Activated T-cell treated with anti-CD3 and anti-CD28 coated beads for 48 hours (primary cell): ENCODE measurements at regions not wholly inside any gene's neighbourhood (a gene's known extent, or its start where the extent isn't known, plus 50 kb on each side); places are given as distances from the start of the nearest gene placed in this dataset.
"Not testable (repeated sequence)": the region's sequence is repeated elsewhere in the genome, so short reads cannot be mapped to it uniquely, and the experiment has no call there.

Experiments
- DNase-seq: peaks from one replicate; pipeline ENCODE4 v3.0.0-alpha.2; 2020; ENCODE audit warnings: low read depth

DNA sequence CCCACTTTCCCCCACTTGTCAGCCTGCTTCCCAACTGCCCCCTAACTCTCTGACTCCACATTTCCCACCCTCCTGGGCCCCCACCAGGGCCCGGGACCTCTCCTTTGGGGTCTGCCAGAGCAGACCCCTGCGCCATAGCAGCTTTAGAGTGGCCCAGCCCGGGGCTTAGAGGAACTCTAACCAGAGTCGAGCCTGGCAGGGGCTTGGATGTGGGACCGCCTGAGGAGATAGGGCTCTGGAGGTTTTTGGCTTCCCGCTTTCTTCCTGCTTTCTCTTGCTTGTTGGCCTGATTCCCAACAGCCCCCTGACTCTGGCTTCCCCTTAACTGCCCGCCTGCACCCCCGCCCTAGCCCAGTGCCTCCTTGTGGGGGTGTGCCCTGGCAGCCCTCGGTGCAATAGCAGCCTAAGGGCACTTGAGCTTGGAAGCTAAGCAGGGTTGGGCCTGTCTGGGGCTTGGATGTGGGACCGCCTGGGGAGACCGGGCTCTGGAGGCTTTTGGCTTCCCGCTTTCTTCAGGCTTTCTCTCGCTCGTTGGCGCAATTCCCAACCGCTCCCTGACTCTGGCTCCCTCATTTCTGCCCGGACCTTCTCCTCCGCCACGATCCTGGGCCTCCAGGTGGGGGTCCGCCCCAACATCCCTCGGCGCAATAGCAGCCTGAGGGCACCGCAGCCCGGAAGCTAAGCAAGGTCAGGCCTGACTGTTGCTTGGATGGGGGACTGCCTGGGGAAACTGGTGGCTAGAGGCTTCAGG, 2292.0 kb downstream of the TP53TG3F start:
- DNase-seq: no peak

DNA sequence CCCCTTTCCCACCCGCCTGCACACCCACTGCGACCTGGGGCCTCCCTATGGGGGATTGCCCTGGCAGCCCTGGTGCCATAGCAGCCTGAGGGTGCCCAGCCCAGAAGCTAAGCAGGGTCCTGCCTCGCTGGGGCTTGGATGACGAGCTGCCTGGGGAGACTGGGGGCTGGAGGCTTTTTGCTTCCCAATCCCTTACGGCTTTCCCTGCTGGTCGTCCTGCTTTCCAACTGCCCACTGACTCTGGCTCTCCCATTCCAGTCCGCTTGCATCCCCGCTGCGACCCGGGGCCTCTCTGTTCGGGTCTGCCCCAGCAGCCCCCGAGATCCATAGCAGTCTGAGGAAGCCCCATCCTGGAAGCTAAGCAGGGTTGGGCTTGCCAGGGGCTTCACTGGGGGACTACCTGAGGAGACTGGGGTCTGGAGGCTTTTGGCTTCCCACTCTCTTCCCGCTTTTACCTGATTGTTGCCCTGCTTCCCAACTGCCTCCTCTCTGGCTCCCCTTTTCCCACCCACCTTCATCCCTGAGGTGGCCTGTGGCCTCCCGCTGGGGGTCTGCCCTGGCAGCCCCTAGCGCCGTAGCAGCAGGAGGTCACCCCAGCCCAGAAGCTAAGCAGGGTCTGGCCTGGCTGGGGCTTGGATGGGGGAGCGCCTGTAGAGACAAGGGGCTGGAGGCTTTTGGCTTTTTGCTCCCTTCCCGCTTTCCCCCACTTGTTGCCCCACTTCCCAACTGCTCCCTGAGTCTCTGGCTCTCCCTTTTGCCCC, 2292.8 kb downstream of the TP53TG3F start:
- DNase-seq: no peak

DNA sequence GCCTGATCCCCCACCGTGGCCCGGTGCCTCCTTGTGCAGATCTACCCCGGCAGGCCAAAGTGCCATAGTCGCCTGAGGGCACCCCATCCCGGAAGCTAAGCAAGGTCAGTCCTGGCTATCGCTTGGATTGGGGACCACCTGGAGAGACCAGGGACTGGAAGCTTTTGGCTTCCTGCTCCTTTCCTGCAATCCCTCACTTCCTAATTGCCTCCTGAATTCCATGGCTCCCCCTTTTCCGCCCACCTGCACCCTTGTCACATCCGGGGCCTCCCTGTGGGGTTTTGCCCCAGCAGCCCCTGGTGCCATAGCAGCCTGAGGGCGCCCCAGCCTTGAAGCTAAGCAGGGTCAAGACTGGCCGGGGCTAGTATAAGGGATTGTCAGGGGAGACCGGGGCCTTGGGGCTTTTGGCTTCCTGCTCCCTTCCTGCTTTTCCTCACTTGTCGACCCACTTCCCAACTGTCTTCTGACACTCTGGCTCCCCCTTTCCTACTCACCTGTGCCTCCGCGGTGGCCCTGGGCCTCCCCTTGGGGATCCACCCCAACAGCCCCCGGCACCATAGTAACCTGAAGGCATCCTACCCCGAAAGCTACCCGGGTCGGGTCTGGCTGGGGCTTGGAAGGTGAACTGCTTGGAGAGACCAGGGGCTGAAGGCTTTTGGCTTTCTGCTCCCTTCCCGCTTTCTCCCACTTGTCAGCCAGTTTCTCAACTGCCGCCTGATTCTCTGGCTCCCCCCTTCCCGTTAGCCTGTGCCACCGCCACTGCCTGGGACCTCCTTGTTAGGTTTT, 2293.6 kb downstream of the TP53TG3F start:
- DNase-seq: no peak

DNA sequence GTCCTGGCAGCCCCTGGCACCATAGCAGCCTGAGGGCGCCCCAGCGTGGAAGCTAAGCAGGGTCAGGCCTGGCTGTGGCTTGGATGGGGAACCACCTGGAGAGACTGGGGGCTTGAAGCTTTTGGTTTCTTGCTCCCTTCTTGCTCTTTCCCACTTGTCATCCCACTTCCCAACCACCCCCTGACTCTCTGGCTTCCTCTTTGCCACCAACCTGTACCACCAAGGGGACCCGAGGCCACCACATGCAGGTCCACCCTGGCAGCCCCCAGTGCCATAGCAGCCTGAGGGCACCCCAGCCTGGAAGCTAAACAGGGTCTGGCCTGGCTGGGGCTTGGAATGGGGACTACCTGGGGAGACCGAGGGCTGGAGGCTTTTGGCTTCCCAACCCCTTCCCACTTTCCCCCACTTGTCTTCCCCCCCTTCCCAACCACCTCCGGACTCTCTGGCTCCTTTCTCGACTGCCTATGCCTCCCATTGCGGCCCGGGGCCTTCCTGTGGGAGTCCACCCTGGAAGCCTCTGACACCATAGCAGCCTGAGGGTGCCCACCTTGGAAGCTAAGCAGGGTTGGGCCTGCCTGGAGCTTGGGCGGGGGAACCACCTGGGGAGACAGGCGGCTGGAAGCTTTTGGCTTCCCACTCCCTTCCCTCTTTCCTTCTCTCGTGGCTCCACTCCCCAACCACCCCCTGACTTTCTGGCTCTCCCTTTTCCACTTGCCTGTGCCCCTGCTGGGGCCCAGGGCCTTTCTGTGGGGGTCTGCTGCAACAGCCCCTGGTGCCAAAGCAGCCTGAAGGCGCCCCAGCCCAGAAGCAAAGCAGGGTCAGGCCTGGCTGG, 2294.4 kb downstream of the TP53TG3F start:
- DNase-seq: no peak

DNA sequence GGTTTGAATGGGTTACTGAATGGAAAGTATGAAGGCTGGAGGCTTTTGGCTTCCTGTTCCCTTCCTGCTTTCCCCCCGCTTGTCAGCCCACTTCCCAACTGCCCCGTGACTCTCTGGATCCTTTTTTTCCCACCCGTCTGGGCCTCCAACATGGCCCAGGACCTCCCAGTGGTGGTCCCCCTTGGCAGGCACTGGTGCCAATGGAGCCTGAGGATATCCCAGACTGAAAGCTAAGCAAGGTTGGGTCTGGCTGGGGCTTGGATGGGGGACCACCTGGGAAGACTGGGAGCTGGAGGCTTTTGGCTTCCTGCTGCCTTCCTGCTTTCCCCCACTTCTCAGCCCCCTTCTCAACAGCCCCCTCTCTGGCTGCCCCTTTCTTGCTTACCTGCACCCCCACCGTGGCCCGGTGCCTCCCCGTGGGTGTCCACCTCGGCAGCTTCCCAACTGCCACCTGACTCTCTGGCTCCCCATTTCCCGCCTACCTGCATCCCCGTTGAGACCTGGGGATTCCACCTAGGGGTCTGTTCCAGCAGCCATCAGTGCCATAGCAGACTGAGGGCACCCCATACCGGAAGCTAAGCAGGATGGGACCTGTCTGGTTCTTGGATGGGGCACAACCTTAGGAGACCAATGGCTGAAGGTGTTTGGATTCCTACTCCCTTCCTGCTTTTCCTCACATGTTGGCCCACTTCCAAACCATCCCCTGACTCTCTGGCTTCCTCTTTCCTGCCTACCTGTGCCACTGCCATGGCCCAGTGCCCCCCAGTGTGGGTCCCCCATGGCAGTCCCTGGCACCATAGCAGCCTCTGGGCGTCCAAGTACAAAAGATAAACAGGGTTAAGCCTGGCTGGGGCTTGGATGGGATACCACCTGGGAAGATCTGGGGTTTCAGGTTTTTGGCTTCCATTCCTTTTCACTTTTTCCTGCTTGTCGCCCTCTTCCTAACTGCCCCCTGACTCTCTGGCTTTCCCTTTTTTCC, 2295.3 kb downstream of the TP53TG3F start:
- DNase-seq: no peak

DNA sequence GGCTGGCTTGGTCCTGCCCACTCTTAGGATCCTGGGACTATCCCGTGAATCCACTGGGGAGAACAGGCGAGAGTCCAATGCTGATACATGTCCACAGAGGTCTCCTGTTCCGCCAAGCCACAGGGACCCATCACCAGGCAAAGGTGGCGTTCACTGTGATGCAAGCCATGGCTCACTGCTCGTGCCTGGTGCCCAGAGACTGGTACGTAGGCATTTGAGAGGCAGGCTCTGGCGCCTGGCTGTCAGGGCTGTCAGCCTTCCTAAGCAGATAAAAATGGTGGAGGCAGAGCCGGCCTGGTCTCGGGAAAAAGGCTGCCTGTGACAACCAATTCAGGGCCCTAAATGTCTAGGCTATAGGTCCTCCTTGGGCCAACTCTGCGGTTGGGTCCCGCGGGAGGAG, 2329.0 kb downstream of the TP53TG3F start:
- DNase-seq: no peak

DNA sequence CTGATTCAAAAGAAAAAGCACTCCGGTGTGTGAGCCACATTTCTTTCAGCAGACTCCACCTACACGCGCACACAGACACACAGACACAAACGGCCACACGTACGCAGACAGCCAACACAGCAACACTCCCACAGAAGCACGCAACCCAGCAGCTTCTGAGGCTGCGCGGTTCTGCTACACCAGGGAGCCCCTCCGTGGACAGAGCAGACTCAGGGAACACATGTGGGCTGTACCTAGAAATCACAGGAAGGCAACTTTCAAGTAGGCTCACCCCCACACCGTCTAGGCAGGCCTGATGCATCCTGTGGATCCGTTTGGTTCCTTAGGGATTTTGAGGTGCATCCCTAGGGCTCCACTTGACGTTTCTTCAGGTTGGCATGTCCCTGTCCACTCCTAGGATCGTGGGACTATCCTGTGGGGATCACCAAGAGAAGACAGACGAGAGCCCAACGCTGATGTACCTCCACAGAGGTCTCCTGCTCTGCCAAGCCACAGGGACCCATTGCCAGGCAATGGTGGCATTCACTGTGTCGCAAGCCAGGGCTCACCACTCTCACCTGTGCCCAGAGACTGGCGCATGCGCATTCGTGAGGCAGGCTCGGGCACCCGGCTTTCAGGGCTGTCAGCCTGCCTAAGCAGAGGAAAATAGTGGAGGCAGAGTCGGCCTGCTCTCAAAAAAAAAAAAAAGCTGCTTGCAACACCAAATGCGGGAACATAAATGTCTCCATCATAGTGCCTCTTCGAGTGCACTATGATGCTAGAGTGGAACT, 2333.3 kb downstream of the TP53TG3F start:
- DNase-seq: no peak

DNA sequence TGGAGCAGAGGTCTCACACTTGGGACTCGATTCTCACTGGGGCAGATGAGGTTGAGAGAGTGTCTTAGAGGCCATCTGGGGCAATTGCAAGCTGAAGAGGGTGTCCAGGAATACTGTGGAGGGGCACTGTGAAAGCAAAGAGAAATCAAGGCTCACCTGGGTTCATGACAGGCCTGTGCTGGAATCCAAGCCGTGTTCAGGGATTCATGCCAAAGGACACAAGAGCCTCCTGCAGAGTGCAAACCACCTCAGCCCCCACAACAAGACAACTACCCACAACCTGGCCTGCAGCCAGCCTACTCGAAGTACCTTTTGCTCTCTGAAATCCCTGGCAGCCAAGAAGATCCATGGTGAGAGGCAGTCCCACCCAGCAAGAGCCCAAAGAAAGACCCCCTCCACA, 2334.2 kb downstream of the TP53TG3F start:
- no peak for DNase-seq

DNA sequence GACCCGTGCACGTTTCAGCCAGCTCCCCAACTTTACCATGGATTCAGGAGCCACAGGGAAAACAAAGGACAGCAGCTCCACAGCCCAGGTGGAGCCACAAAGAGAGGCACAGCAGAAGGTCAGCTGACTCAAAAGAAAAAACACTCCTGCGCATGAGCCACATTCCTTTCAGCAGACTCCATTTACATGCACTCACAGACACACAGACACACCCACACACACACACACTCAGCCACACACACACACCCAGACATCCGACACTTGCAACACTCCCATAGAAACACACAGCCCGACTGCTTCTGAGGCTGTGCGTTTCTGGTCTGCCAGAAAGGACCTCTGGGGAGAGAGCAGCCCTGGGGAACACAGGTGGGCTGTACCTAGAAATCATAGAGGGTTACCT, 2335.5 kb downstream of the TP53TG3F start:
- no peak for DNase-seq

DNA sequence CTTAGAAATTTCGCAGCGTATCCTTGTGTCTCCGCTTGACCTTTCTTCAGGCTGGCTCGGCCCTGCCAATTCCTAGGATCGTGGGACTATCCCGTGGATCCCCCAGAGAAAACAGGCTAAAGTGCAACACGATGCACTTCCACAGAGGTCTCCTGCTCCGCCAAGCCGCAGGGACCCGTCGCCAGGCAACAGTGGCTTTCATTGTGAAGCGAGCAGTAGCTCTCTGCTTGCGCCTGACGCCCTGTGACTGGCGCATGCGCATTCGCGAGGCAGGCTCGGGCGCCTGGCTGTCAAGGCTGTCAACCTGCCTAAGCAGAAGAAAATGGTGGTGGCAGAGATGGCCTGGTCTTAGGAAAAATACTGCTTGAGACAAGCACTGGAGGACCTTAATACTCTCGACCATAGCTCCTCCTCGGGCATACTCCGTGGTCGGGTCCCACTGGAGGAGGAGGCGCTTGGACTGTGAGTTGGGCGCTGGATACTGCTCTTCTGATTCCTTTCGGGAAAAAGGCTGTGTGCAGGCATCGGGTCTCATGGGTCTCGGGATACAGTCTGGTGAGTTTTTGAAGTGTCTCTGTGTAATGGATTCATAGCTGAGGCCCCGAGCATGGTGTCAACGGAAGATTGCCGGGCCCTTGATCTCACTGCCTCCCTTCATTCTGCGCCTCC, 2336.1 kb downstream of the TP53TG3F start:
- no peak for DNase-seq

DNA sequence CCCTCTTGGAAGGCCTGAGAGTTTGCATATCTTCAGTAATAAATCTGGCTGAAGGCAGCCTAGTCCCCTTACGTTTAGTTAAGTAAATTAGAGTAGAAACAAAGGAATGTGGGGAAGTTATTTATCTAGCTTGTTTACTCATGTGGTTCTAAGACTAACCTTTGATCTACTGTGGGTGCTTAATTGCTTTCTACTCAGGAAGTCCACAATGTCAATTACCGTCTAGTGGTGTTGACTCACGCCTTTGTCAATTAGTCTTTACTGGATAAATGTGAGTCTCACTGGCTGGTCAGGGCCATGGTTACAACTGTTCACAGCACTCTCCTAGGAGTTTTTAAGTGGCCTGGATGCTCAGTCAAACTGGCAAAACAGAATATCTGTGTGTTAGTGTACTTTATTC, 2338.4 kb downstream of the TP53TG3F start:
- DNase-seq: no peak

DNA sequence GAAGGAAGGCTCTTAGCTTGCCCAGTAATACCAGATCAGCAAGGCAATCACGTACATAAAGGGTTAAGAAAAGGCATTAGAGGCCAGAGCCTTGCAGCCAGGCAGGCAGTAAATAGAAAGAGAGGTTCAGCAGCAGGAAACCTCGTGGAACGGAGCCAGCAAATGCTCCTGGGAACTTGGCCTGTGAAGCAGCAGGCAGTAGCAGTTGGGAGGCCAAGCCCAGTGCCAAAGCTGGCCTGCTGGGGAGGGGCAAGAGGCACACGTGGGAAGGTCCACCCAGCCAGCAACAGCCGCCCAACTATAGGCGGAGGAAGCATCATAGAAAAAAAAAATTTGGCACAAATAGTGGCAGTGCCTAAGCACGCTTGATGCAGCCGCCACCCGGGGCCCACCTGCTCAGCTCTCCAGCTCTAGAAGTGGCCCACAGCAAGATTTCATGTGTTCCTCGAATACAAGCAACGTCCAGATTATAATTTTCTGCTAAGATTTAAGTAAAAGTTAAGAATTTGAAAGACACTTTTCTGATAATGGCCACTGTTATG, 2339.5 kb downstream of the TP53TG3F start:
- DNase-seq: no peak

DNA sequence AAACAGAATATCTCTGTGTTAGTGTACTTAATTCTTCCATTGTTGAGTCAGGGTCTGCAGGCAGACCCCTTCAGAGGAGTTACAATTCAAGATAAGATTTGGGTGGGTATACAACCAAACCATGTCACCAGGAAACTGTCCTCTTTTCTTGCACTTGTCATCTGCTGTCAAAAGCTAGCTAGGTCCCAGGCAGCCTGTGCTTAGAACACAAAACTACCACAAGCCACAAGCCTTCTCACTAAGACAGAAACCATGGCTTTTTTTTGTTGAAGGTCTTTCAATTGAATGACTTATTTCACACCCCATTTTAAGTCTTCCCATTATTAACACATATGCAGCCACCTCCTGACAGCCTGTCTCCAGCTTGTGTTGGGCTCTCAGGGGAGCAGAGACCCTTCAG, 2345.1 kb downstream of the TP53TG3F start:
- DNase-seq: not testable (repeated sequence)

DNA sequence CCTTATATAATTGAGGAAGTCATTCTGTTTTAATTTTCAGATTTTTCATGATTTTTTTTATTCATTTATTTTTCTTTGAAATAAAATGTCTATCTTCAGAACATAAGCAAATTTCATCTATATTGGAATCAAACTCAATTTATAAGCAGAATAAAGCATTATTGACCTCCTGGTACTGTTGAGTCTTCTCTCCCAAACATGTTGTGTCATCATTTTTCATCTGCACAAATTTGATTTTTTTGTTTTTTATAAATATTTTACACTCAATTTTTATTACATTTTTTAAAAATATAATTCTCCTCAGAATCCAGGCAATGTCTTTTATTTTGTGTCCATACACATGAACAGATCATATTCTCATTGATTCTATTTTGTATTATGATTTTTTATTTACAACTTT, 2363.9 kb downstream of the TP53TG3F start:
- DNase-seq: no peak

DNA sequence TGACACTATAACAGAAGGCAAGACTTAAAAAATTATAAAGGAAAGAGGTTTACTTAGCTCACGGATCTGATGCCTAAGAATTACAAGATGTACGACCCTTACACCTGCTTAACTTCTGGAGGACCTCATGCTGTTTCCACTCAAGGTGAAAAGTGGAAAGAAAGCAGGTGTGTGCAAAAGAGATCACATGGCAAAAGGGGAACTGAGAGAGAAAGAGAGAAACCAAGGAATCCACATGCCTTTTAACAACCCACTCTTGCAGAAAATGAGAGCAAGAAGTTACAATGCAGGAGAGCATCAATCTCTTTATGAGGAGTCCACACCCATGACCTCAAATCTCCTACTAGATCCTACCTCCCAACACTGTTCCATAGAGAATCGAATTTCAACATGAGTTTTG, 2382.2 kb downstream of the TP53TG3F start:
- DNase-seq: no peak

DNA sequence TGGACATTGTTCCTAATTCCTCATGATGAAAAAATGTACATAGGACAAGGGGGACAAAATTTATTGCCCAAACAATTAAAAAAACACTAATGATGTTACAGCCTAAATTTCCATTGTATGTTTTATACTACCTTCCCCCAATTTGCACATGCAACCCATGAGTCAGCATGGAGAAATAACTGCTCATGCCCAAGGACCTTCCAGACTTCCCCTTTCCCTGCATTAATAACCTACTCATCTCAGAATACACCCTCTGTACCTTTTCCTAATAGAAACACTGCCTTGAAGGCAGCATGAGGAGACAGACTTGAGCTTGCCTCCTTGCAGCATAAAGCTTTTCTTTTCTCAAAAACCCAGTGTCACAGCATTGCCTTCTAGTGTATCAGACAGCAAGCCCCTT, 2402.8 kb downstream of the TP53TG3F start:
- DNase-seq: no peak

DNA sequence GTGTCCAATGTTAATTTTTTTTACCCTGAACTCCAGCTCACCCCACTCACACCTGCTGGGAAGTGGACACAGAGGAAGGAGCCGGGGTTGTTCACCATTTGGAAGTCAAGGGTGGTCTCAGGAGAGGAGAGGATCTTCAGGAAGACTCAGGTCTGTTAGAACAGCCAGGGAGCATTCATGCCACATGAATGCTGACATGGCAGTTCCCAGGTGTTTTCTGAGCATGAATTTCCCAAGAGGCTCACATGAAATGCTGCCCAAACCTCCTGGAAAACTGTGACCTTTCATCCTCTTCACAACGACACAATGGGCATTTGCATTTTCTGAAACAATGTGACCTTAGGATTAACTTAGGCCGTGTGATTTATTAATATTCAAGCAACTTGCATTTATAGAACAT, 2409.2 kb downstream of the TP53TG3F start:
- DNase-seq: no peak

DNA sequence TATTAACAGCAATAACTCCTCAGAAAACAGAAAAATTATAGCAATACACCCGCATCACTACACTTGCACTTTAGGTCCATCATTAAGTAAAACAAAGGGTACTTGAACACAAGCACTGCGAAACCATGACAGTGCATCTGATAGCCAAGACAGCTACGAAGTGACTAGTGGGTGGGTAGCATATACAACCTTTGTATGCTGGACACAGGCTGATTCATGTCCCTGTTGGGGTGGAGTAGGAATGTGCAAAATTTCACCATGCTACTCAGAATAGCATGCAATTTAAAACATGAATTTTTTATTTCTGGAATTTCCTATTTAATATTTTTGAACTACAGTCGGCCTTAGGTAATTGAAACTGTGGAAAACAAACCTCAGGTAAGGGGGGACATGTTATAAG, 2414.1 kb downstream of the TP53TG3F start:
- no peak for DNase-seq

DNA sequence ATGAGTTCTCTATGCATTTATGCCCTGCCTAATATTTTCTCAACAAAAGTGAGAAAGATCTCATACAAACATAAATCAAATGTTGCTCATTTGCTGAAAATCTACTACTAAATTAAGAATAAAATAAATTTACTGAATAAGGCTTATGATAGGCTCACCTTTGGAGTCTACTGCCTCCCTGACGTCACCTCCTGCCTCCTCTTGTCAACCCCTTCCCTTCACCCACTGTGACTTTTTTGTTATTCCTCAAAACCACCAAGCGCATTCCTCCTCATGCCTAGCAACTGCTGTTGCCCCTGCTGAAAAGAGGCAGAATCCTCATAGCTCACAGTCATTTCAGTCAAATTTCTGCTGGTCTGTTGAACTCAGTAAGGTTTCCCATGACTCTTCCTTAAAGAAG, 2422.2 kb downstream of the TP53TG3F start:
- DNase-seq: no peak
